ENCODE measurements at regions not wholly inside any gene's neighbourhood (a gene's known extent, or its start where the extent isn't known, plus 50 kb on each side); places are given as distances from the start of the nearest gene placed in this dataset.

DNA sequence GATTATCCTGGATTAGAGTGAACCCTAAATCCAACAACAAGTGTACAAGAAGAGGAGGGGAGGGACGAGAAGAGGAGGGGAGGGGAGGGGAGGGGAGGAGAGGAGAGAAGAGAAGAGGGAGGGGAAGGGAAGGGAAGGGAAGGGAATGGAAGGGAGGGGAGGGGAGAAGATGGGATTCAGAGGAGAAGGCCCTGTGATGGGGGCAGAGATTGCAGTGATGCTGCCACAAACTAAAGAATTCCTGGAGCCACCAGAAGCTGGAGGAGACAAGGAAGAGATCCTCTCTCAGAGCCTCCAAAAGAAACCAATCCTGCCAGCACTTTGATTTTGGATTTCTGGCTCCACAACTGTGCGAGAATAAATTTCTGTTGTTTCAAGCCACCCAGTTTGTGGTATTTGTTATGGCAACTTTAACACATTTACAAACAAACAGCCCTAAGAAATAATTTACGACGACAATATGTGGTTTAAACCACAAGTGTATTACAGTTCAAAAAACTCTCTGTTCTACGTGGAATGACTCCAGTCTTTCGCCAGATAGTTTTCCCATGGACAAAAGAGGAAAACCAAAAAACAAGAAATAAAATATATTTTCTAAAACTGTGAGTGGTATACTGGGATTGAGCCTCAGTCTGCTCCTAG, 235.4 kb downstream of the HDGFL1 start:
- TF ChIP-seq, protein P1, sequence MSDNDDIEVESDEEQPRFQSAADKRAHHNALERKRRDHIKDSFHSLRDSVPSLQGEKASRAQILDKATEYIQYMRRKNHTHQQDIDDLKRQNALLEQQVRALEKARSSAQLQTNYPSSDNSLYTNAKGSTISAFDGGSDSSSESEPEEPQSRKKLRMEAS (CRISPR knock-in tag; IDR thresholded peaks at IDR 0.05): no peak
- TF ChIP-seq CREB1 (CRISPR knock-in tag; IDR thresholded peaks at IDR 0.05) (no peak), ZNF416 (CRISPR knock-in tag; IDR thresholded peaks at IDR 0.05) (no peak), ZNF232 (CRISPR knock-in tag; IDR thresholded peaks at IDR 0.05) (no peak), CREM (CRISPR knock-in tag; IDR thresholded peaks at IDR 0.05) (no peak), TP53 (CRISPR knock-in tag; IDR thresholded peaks at IDR 0.05) (no peak), SMAD4 (CRISPR knock-in tag; IDR thresholded peaks at IDR 0.05) (no peak), ZNF219 (CRISPR knock-in tag; IDR thresholded peaks at IDR 0.05; ENCODE audit: borderline replicate concordance) (no peak), TCF7 (CRISPR knock-in tag; IDR thresholded peaks at IDR 0.05; ENCODE audit: low read depth) (no peak)
- TF ChIP-seq, protein P2, sequence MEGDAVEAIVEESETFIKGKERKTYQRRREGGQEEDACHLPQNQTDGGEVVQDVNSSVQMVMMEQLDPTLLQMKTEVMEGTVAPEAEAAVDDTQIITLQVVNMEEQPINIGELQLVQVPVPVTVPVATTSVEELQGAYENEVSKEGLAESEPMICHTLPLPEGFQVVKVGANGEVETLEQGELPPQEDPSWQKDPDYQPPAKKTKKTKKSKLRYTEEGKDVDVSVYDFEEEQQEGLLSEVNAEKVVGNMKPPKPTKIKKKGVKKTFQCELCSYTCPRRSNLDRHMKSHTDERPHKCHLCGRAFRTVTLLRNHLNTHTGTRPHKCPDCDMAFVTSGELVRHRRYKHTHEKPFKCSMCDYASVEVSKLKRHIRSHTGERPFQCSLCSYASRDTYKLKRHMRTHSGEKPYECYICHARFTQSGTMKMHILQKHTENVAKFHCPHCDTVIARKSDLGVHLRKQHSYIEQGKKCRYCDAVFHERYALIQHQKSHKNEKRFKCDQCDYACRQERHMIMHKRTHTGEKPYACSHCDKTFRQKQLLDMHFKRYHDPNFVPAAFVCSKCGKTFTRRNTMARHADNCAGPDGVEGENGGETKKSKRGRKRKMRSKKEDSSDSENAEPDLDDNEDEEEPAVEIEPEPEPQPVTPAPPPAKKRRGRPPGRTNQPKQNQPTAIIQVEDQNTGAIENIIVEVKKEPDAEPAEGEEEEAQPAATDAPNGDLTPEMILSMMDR (IDR thresholded peaks at IDR 0.05): no peak
- TF ChIP-seq, protein P3, sequence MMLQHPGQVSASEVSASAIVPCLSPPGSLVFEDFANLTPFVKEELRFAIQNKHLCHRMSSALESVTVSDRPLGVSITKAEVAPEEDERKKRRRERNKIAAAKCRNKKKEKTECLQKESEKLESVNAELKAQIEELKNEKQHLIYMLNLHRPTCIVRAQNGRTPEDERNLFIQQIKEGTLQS (CRISPR knock-in tag; conservative IDR thresholded peaks at IDR 0.05): no peak
- TF ChIP-seq, protein P4, sequence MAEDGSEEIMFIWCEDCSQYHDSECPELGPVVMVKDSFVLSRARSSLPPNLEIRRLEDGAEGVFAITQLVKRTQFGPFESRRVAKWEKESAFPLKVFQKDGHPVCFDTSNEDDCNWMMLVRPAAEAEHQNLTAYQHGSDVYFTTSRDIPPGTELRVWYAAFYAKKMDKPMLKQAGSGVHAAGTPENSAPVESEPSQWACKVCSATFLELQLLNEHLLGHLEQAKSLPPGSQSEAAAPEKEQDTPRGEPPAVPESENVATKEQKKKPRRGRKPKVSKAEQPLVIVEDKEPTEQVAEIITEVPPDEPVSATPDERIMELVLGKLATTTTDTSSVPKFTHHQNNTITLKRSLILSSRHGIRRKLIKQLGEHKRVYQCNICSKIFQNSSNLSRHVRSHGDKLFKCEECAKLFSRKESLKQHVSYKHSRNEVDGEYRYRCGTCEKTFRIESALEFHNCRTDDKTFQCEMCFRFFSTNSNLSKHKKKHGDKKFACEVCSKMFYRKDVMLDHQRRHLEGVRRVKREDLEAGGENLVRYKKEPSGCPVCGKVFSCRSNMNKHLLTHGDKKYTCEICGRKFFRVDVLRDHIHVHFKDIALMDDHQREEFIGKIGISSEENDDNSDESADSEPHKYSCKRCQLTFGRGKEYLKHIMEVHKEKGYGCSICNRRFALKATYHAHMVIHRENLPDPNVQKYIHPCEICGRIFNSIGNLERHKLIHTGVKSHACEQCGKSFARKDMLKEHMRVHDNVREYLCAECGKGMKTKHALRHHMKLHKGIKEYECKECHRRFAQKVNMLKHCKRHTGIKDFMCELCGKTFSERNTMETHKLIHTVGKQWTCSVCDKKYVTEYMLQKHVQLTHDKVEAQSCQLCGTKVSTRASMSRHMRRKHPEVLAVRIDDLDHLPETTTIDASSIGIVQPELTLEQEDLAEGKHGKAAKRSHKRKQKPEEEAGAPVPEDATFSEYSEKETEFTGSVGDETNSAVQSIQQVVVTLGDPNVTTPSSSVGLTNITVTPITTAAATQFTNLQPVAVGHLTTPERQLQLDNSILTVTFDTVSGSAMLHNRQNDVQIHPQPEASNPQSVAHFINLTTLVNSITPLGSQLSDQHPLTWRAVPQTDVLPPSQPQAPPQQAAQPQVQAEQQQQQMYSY (CRISPR knock-in tag; IDR thresholded peaks at IDR 0.05): no peak
